SK-N-SH (cell line): ENCODE measurements at regions not wholly inside any gene's neighbourhood (a gene's known extent, or its start where the extent isn't known, plus 50 kb on each side); places are given as distances from the start of the nearest gene placed in this dataset.

Source experiments
- CTCF ChIA-PET: fragments of 300-600, 350-600 bp; formaldehyde crosslinking; extraction: SDS; loops from one replicate; lab custom pipeline; 2021; lab: Yijun Ruan, JAX
- POLR2A ChIA-PET: fragments of 350-600 bp; sonication (Branson Sonifier 250); formaldehyde crosslinking; extraction: SDS; loops from one replicate; lab custom pipeline; 2020; ENCODE audit warnings: antibody characterized with exemption, inconsistent platforms; lab: Yijun Ruan, JAX
- DNase-seq: peaks from one replicate; pipeline ENCODE4 v3.0.0; 2012
- H2AFZ ChIP-seq: fragments of 200-600 bp; sonication (generic); 2 replicates; pipeline ENCODE4 v1.8.1; 2016; ENCODE audit warnings: antibody characterized with exemption, mild to moderate bottlenecking, low read depth
- H3F3A ChIP-seq: fragments of 200-600 bp; sonication (generic); replicated peaks from 2 replicates; pipeline ENCODE3; 2016; ENCODE audit warnings: antibody characterized with exemption, mild to moderate bottlenecking; ENCODE audit not compliant: insufficient read depth
- H3K27ac ChIP-seq, 2 experiments: fragments of 200-500 bp in 1 of 2; fragments of 200-600 bp in 1 of 2; sonication (Bioruptor generic) in 1 of 2; sonication (generic), shearing (Covaris generic) in 1 of 2; 2 replicates each; pipeline versions ENCODE4 v1.5.1 to v1.6.1; 2014 to 2016; ENCODE audit warnings: low read depth in 2 of 2, inconsistent platforms in 1 of 2, low read length in 1 of 2, mild to moderate bottlenecking in 1 of 2, mixed read lengths in 1 of 2
- H3K27me3 ChIP-seq: fragments of 200-600 bp; sonication (generic), shearing (Covaris generic); 2 replicates; pipeline ENCODE4 v1.6.1; 2016; ENCODE audit warnings: mixed run types; ENCODE audit not compliant: insufficient read depth
- H3K36me3 ChIP-seq, 2 experiments: fragments of 200-500 bp in 1 of 2; fragments of 200-600 bp in 1 of 2; sonication (Bioruptor generic) in 1 of 2; sonication (generic) in 1 of 2; replicated peaks in 1 of 2; 2 replicates each; pipeline versions ENCODE3 to v1.5.1; 2014 to 2016; ENCODE audit warnings: low read length in 1 of 2, mild to moderate bottlenecking in 1 of 2; ENCODE audit not compliant: insufficient read depth in 2 of 2, control insufficient read depth in 1 of 2
- H3K4me1 ChIP-seq, 2 experiments: fragments of 200-500 bp in 1 of 2; fragments of 200-600 bp in 1 of 2; sonication (Bioruptor generic) in 1 of 2; sonication (generic), shearing (Covaris generic) in 1 of 2; 2 replicates each; pipeline versions ENCODE4 v1.5.1 to v1.6.1; 2014 to 2016; ENCODE audit warnings: low read depth in 1 of 2, low read length in 1 of 2, mixed run types in 1 of 2; ENCODE audit not compliant: insufficient read depth in 2 of 2, control insufficient read depth in 1 of 2
- H3K4me2 ChIP-seq: fragments of 200-600 bp; sonication (generic), shearing (Covaris generic); 2 replicates; pipeline ENCODE4 v1.6.1; 2017; ENCODE audit warnings: mixed run types
- H3K4me3 ChIP-seq, 2 experiments: fragments of 200-500 bp in 1 of 2; fragments of 200-600 bp in 1 of 2; sonication (Bioruptor generic) in 1 of 2; sonication (generic), shearing (Covaris generic) in 1 of 2; 2 replicates each; pipeline versions ENCODE4 v1.5.1 to v1.8.1; 2014 to 2016; ENCODE audit warnings: low read depth in 2 of 2, inconsistent platforms in 1 of 2, low read length in 1 of 2, mild to moderate bottlenecking in 1 of 2, mixed read lengths in 1 of 2, moderate library complexity in 1 of 2
- H3K79me2 ChIP-seq: fragments of 200-600 bp; sonication (generic); 2 replicates; pipeline ENCODE4 v1.8.1; 2017; ENCODE audit warnings: mild to moderate bottlenecking; ENCODE audit not compliant: insufficient read depth
- H3K9ac ChIP-seq: fragments of 200-600 bp; sonication (generic); 2 replicates; pipeline ENCODE4 v1.6.1; 2017; ENCODE audit warnings: mixed run types
- H3K9me2 ChIP-seq: fragments of 200-600 bp; sonication (generic); 2 replicates; pipeline ENCODE4 v1.6.1; 2017; ENCODE audit warnings: mixed run types
- H3K9me3 ChIP-seq: fragments of 200-600 bp; sonication (generic); 2 replicates; pipeline ENCODE4 v1.6.1; 2017; ENCODE audit warnings: mixed run types, mild to moderate bottlenecking, moderate library complexity
- H4K20me1 ChIP-seq: fragments of 200-600 bp; sonication (generic); 2 replicates; pipeline ENCODE4 v1.6.1; 2017; ENCODE audit warnings: mild to moderate bottlenecking, mixed run types; ENCODE audit not compliant: insufficient read depth
- CTCF ChIP-seq: fragments of 200-600 bp; sonication (generic); IDR thresholded peaks from 2 replicates; pipeline ENCODE4 v1.6.1; 2017; ENCODE audit warnings: antibody characterized with exemption, mild to moderate bottlenecking, moderate library complexity
- ELF1 ChIP-seq: IDR thresholded peaks from 2 replicates; pipeline ENCODE4 v1.4.0; 2012
- EP300 ChIP-seq, 2 experiments: IDR thresholded peaks; 2 replicates each; pipeline versions ENCODE4 v1.4.0 to v1.6.1; 2012; ENCODE audit warnings: borderline replicate concordance in 1 of 2, low read depth in 1 of 2, low read length in 1 of 2
- GATA2 ChIP-seq: sonication (generic); formaldehyde crosslinking; IDR thresholded peaks from 2 replicates; pipeline ENCODE4 v1.5.0; 2020; ENCODE audit warnings: mild to moderate bottlenecking, missing genetic modification reagents
- IRF3 ChIP-seq: fragments of 150-350 bp; IDR thresholded peaks from 2 replicates; pipeline ENCODE4 v1.6.1; 2016; ENCODE audit warnings: mild to moderate bottlenecking, low read depth, low read length
- JUND ChIP-seq: IDR thresholded peaks from 2 replicates; pipeline ENCODE4 v1.4.0; 2012
- MXI1 ChIP-seq: IDR thresholded peaks from 2 replicates; pipeline ENCODE4 v1.6.1; 2012; ENCODE audit warnings: mild to moderate bottlenecking, low read depth, low read length, improper control_type of control experiment
- NFIC ChIP-seq: IDR thresholded peaks from 2 replicates; pipeline ENCODE4 v1.4.0; 2012; ENCODE audit warnings: borderline replicate concordance
- NRF1 ChIP-seq: IDR thresholded peaks from 2 replicates; pipeline ENCODE4 v1.6.1; 2012; ENCODE audit warnings: low read depth, mild to moderate bottlenecking, low read length
- POLR2AphosphoS5 ChIP-seq: IDR thresholded peaks from 2 replicates; pipeline ENCODE4 v1.6.1; 2012; ENCODE audit warnings: low read depth, low read length
- RCOR1 ChIP-seq: fragments of 150-350 bp; IDR thresholded peaks from 2 replicates; pipeline ENCODE4 v1.6.1; 2017; ENCODE audit warnings: antibody characterized with exemption, low read length
- RFX5 ChIP-seq: IDR thresholded peaks from 2 replicates; pipeline ENCODE4 v1.6.1; 2012; ENCODE audit warnings: mild to moderate bottlenecking, improper control_type of control experiment, low read length
- TAF1 ChIP-seq: IDR thresholded peaks from 2 replicates; pipeline ENCODE4 v1.6.1; 2012; ENCODE audit warnings: low read depth, mild to moderate bottlenecking, low read length, moderate library complexity, borderline replicate concordance
- TCF12 ChIP-seq: IDR thresholded peaks from 2 replicates; pipeline ENCODE4 v1.4.0; 2012
- TEAD4 ChIP-seq: IDR thresholded peaks from 2 replicates; pipeline ENCODE4 v1.4.0; 2012; ENCODE audit warnings: mild to moderate bottlenecking, borderline replicate concordance; ENCODE audit not compliant: insufficient read depth
- YY1 ChIP-seq: IDR thresholded peaks from 2 replicates; pipeline ENCODE4 v1.4.0; 2012; ENCODE audit warnings: low read depth, mild to moderate bottlenecking
- WGBS: methylation state at CpG from one replicate; pipeline ENCODE4 v1.1.6; 2017; ENCODE audit warnings: low lambda C conversion rate; 5-methylcytosine and 5-hydroxymethylcytosine counted together
- TF ChIP-seq, protein P1 (sequence below): IDR thresholded peaks from 2 replicates; pipeline ENCODE4; 2012

- Histone ChIP-seq H3K79me2 (no peaks in the 10 kb centered on the region), H2AFZ (no peak overlapping the region), H3K9me3 (no peaks in the 10 kb centered on the region), H3K9ac (no peak overlapping the region), H3K9me2 (no peaks in the 10 kb centered on the region), H3K4me3 (no peak overlapping the region), H3K27me3 (no peaks in the 10 kb centered on the region), H4K20me1 (no peaks in the 10 kb centered on the region), H3K27ac (no peak overlapping the region), H3F3A (no peaks in the 10 kb centered on the region), H3K36me3 (no peaks in the 10 kb centered on the region), H3K4me1 (peaks cover 0 to 10% of the 10 kb centered on the region in 2 experiments; a peak in 1 of 4 replicates), H3K4me2 (no peak overlapping the region)
- 71% methylated on average over 6 of the region's 6 CpGs for WGBS
- TF ChIP-seq JUND (no peak), CTCF (peak; percentile 36), NFIC (no peak)
- no peak for DNase-seq
- ChIA-PET CTCF (interaction anchor here (1.0 to 1.4 kb wide), 3 partner anchors 85 to 544 kb away, joined by 3 to 5 read pairs (median 4); no protein-coding TSS in a partner anchor), POLR2A (no interaction called here)
Measured at GRCh38 chr14:71208702-71209357, 301.6 kb downstream of the PCNX1 start.

- Histone ChIP-seq H3F3A (no peaks in the 10 kb centered on the region), H3K9me2 (no peaks in the 10 kb centered on the region), H3K27me3 (no peaks in the 10 kb centered on the region), H3K79me2 (no peaks in the 10 kb centered on the region), H3K9me3 (no peaks in the 10 kb centered on the region), H3K36me3 (no peaks in the 10 kb centered on the region), H3K9ac (no peak overlapping the region), H3K4me3 (no peak overlapping the region), H3K27ac (no peak overlapping the region), H3K4me2 (no peak overlapping the region), H3K4me1 (peaks cover 0 to 10% of the 10 kb centered on the region in 2 experiments; a peak in 1 of 4 replicates), H2AFZ (no peak overlapping the region), H4K20me1 (no peaks in the 10 kb centered on the region)
- TF ChIP-seq EP300 (IDR thresholded peaks at IDR 0.05; ENCODE audit: borderline replicate concordance in 1 of 2, low read depth in 1 of 2, low read length in 1 of 2) (no peak), RCOR1 (no peak), ELF1 (no peak), RFX5 (no peak)
- ChIA-PET CTCF (interaction anchor here (1.0 to 1.3 kb wide), 2 partner anchors 13 to 112 kb away, joined by 3 read pairs; no protein-coding TSS in a partner anchor), POLR2A (no interaction called here)
- 68% methylated on average over 6 of the region's 6 CpGs for whole genome bisulfite sequencing
- no peak for DNase-seq
Measured at GRCh38 chr14:71209888-71210287, 302.6 kb downstream of the PCNX1 start.

DNA sequence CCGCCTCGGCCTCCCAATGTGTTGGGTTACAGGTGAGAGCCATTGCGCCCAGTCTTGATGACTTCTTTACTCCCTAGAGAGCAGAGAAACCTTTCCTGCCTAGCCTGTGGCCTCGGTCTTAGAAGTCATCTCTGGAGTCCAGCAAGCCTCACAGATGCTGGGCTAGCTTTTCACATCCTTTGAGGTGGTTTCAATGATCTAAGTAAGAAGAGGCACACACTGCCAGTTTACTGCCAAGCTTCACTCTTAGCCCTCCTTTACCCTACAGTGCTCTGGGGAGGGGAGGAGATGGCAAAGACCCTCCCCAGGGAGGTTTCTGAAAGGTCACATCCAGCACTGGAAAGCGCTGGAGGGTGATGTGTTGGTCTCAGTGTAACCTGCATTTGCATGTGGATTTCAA is 304.8 kb downstream of the PCNX1 start:
- H3K4me2 ChIP-seq = no peak overlapping the region
- TF ChIP-seq TCF12 = no peak
- TF ChIP-seq GATA2 = no peak
- TF ChIP-seq MXI1 = no peak
- TF ChIP-seq TEAD4 = no peak
- TF ChIP-seq RFX5 = no peak
- TF ChIP-seq NRF1 = no peak
- no peak for TF ChIP-seq RCOR1
- TF ChIP-seq, protein P1, sequence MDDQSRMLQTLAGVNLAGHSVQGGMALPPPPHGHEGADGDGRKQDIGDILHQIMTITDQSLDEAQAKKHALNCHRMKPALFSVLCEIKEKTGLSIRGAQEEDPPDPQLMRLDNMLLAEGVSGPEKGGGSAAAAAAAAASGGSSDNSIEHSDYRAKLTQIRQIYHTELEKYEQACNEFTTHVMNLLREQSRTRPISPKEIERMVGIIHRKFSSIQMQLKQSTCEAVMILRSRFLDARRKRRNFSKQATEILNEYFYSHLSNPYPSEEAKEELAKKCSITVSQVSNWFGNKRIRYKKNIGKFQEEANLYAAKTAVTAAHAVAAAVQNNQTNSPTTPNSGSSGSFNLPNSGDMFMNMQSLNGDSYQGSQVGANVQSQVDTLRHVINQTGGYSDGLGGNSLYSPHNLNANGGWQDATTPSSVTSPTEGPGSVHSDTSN = no peak
- no peak for TF ChIP-seq POLR2AphosphoS5
- no peak for TF ChIP-seq YY1
- TF ChIP-seq TAF1 = no peak
- no peak for TF ChIP-seq IRF3
- TF ChIP-seq NFIC = no peak

More for the DNA sequence above, 304.8 kb downstream of the PCNX1 start:
- Histone ChIP-seq H3K9ac (no peak overlapping the region), H3K4me3 (no peak overlapping the region), H3K36me3 (no peaks in the 10 kb centered on the region), H4K20me1 (no peaks in the 10 kb centered on the region), H2AFZ (no peak overlapping the region), H3K27ac (no peak overlapping the region), H3K79me2 (no peaks in the 10 kb centered on the region), H3K9me2 (no peaks in the 10 kb centered on the region), H3K4me1 (peaks cover 0 to 6% of the 10 kb centered on the region in 2 experiments; a peak in 1 of 4 replicates), H3K9me3 (no peaks in the 10 kb centered on the region), H3K27me3 (no peaks in the 10 kb centered on the region), H3F3A (no peaks in the 10 kb centered on the region)
- 73% methylated on average over 5 of the region's 5 CpGs for WGBS
- no peak for DNase-seq
- ChIA-PET POLR2A (no interaction called here), CTCF (interaction anchor here (1.8 kb wide), 1 partner anchor 541 kb away, joined by 6 read pairs; no protein-coding TSS in a partner anchor)
